ENCODE measurements at regions not wholly inside any gene's neighbourhood (a gene's known extent, or its start where the extent isn't known, plus 50 kb on each side); places are given as distances from the start of the nearest gene placed in this dataset.

DNA sequence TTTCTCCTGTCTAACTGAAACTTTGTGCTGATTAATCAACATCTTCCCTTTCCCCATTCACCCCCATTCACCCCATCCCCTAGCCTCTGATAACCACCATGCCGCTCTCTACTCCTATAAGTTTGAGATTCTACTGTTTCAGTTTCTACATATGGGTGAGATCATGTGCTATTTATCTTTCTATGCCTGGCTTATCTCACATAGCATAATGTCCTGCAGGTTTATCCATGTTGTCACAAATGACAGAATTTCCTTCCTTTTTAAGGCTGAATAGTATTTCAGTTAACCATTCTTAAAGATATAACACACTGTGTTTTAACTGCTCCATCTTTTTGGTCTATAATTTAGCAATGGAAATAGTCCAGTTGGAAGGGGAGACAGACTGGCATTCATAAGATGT, 205.1 kb downstream of the SNCAIP start:
- no peaks in the 10 kb centered on the region for H3K23me2 ChIP-seq (ENCODE audit: insufficient read length, low read depth, low read length, poor library complexity, severe bottlenecking)
- peaks cover 3% of the 10 kb centered on the region; the same call in 1 of the 2 replicates for H3K27me3 Mint-ChIP-seq (ENCODE audit: low read depth)
- no peaks in the 10 kb centered on the region for H3K79me1 ChIP-seq (ENCODE audit: insufficient read depth, low read depth, low read length, poor library complexity, severe bottlenecking)
- whole genome bisulfite sequencing (ENCODE audit: extremely low coverage, insufficient read length, low lambda C conversion rate) = no CpG with 5 or more reads among the region's 1 CpG
- no peak overlapping the region for H2AFZ ChIP-seq (ENCODE audit: low read length)
- H3K36me3 Mint-ChIP-seq (ENCODE audit: insufficient read depth in 1 of 3, low read depth in 3 of 3) = 0 out of 7 replicates have a peak, but pooled peaks cover 0 to 3% (median 0%) of the 10 kb centered on the region in 3 experiments
- no peak overlapping the region for H3K27ac ChIP-seq (ENCODE audit: insufficient read length, low read depth, low read length)
- TF ChIP-seq, protein P1, sequence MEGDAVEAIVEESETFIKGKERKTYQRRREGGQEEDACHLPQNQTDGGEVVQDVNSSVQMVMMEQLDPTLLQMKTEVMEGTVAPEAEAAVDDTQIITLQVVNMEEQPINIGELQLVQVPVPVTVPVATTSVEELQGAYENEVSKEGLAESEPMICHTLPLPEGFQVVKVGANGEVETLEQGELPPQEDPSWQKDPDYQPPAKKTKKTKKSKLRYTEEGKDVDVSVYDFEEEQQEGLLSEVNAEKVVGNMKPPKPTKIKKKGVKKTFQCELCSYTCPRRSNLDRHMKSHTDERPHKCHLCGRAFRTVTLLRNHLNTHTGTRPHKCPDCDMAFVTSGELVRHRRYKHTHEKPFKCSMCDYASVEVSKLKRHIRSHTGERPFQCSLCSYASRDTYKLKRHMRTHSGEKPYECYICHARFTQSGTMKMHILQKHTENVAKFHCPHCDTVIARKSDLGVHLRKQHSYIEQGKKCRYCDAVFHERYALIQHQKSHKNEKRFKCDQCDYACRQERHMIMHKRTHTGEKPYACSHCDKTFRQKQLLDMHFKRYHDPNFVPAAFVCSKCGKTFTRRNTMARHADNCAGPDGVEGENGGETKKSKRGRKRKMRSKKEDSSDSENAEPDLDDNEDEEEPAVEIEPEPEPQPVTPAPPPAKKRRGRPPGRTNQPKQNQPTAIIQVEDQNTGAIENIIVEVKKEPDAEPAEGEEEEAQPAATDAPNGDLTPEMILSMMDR (conservative IDR thresholded peaks at IDR 0.05) = no peak
- H2BK15ac ChIP-seq (ENCODE audit: low read depth, low read length) = no peak overlapping the region
- H3K9me3 Mint-ChIP-seq = peaks cover 0 to 5% of the 10 kb centered on the region in 2 experiments; a peak in 3 of 5 replicates
- H3K4me2 ChIP-seq (ENCODE audit: insufficient read depth, insufficient read length, low read length) = no peak overlapping the region
- H3K56ac ChIP-seq (ENCODE audit: insufficient read length, low read depth, low read length) = no peak overlapping the region
- no peak overlapping the region for H3K9ac ChIP-seq (ENCODE audit: extremely low read depth, insufficient read length, low read length)
- H2BK12ac ChIP-seq (ENCODE audit: insufficient read length, low read depth, low read length) = no peak overlapping the region
- H3K79me2 ChIP-seq (ENCODE audit: insufficient read depth, low read length) = no peaks in the 10 kb centered on the region
- no peaks in the 10 kb centered on the region for H4K20me1 ChIP-seq (ENCODE audit: control insufficient read depth, insufficient read depth, insufficient read length)
- H3K14ac ChIP-seq (ENCODE audit: insufficient read depth, low read length) = no peak overlapping the region
- no peak overlapping the region for H3T11ph ChIP-seq (ENCODE audit: low read length)
- H3K4me1 ChIP-seq (ENCODE audit: insufficient read depth, low read length) = peaks cover 2% of the 10 kb centered on the region
- H2BK5ac ChIP-seq (ENCODE audit: insufficient read length, low read length) = no peak overlapping the region
- H4K91ac ChIP-seq (ENCODE audit: insufficient read length, low read depth, low read length) = no peak overlapping the region
- no peak overlapping the region for H3K27ac Mint-ChIP-seq
- no peak overlapping the region for H2BK20ac ChIP-seq (ENCODE audit: low read depth, low read length, poor library complexity, severe bottlenecking)
- no peak overlapping the region for H4K8ac ChIP-seq (replicated peaks; ENCODE audit: insufficient read length, low read depth, low read length)
- H3K4me3 Mint-ChIP-seq = no peak overlapping the region
- H3K18ac ChIP-seq (ENCODE audit: insufficient read length, low read depth, low read length) = no peak overlapping the region
- no peak overlapping the region for H3K4ac ChIP-seq (ENCODE audit: low read depth, low read length)
- H3K23ac ChIP-seq (ENCODE audit: insufficient read length, low read depth, low read length) = no peak overlapping the region
- H2AK5ac ChIP-seq (ENCODE audit: insufficient read length, low read length) = no peak overlapping the region
- H4K5ac ChIP-seq (ENCODE audit: insufficient read length, low read depth, low read length) = no peak overlapping the region
- H3K27me3 ChIP-seq (ENCODE audit: insufficient read depth, low read length) = no peaks in the 10 kb centered on the region
- DNase-seq = no peak
- H3K9me3 ChIP-seq (ENCODE audit: control insufficient read depth, low read depth, low read length) = no peaks in the 10 kb centered on the region
- H3K4me1 Mint-ChIP-seq = peaks cover 12 to 13% of the 10 kb centered on the region in 2 experiments
- no peak overlapping the region for H2BK120ac ChIP-seq (ENCODE audit: low read depth, low read length, poor library complexity, severe bottlenecking)

Data from H9 (cell line).